ENCODE measurements at regions not wholly inside any gene's neighbourhood (a gene's known extent, or its start where the extent isn't known, plus 50 kb on each side); places are given as distances from the start of the nearest gene placed in this dataset.

DNA sequence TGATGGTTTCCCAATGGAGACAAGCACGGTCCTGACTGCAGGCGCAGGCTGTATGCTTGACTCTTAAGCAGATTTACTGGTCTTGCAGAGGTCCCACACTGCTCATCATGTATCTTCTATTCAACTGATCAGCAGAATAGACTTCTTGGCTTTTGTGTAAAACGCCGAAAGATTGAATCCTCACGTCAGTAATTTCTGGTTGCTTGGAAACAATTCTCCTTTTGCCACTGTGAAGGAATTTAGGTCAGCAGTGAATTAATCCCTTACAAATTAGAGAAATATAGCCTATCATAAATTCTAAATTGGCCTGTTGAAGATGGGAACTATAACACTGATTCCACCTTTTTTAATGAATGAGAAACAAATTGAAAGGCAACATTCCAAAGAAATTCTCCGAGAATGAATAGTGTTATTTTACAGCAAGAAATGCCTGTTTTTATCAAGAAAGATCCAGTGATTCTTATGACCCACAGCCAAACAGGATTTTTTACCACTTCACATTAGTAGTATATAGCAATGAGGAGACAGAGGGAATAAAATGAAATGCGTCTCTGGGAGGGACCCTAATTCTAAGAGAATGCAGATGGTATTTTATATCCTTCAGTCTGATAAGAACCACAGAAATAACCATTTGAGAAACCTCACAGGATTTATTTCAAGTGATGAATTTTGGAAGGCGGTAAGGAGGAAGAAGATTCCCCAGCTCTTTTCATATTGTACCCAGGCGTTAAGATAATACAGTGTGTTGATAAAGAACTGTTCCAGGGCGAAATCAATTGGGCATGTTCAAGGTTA lies 362.5 kb downstream of the RAB38 start:
- TF ChIP-seq, protein P1, sequence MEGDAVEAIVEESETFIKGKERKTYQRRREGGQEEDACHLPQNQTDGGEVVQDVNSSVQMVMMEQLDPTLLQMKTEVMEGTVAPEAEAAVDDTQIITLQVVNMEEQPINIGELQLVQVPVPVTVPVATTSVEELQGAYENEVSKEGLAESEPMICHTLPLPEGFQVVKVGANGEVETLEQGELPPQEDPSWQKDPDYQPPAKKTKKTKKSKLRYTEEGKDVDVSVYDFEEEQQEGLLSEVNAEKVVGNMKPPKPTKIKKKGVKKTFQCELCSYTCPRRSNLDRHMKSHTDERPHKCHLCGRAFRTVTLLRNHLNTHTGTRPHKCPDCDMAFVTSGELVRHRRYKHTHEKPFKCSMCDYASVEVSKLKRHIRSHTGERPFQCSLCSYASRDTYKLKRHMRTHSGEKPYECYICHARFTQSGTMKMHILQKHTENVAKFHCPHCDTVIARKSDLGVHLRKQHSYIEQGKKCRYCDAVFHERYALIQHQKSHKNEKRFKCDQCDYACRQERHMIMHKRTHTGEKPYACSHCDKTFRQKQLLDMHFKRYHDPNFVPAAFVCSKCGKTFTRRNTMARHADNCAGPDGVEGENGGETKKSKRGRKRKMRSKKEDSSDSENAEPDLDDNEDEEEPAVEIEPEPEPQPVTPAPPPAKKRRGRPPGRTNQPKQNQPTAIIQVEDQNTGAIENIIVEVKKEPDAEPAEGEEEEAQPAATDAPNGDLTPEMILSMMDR (conservative IDR thresholded peaks at IDR 0.05 in 1 of 2, IDR thresholded peaks at IDR 0.05 in 1 of 2; ENCODE audit: low read depth in 1 of 2, low read length in 2 of 2) = no peak
- TF ChIP-seq EZH2 (IDR thresholded peaks at IDR 0.05; ENCODE audit: low read length, missing control alignments) = no peak
